OCI-M2 (cell line): ENCODE measurements at regions not wholly inside any gene's neighbourhood (a gene's known extent, or its start where the extent isn't known, plus 50 kb on each side); places are given as distances from the start of the nearest gene placed in this dataset.
"Not testable (repeated sequence)": the region's sequence is repeated elsewhere in the genome, so short reads cannot be mapped to it uniquely, and the experiment has no call there.

Source experiments
- DNase-seq: peaks from one replicate; lab custom pipeline; 2025; ENCODE audit not compliant: unreplicated experiment; lab: John Stamatoyannopoulos, UW

DNA sequence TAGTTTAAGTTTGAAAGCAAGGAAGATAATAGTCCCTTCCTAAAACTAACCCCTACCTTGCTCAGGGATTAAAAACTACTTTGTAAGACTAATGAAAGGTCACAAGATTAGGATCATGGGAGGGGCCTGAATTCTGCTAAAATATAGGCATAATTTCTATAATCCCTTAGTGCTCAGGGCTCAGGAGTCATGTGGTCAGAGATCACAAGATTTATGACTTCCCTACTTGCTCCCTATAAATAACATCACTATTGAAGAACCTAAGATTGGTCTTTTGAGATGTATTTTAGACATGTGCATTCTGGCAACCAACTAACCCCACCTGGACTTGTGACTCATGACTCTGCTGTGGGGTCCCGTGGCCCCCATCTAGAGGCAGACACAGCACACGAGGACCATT is 81.1 kb downstream of the STMND1 start:
- no peak for DNase-seq

DNA sequence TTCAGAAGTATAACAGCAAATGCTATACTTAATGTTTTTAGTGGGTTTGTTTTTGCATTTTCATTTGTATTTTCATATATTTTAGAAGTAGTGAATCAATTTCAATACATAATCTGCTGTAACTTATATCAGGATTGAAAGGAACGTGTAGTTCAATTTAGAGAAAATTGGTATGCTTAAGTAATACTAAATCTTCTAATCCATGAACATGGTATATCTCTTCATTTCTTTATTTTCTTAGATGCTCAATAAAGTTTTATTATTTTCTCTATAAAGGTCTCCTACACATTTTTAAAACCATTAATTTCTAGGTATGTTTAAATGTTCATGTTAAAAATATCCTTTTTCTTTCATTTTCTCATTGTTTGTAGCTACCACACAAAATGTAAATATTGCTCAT is 85.1 kb downstream of the STMND1 start:
- DNase-seq, result no peak

- DNase-seq, result peak; percentile 52
Observed at GRCh38 chr6:17193106-17193775, 87.9 kb upstream of the RBM24 start.

DNA sequence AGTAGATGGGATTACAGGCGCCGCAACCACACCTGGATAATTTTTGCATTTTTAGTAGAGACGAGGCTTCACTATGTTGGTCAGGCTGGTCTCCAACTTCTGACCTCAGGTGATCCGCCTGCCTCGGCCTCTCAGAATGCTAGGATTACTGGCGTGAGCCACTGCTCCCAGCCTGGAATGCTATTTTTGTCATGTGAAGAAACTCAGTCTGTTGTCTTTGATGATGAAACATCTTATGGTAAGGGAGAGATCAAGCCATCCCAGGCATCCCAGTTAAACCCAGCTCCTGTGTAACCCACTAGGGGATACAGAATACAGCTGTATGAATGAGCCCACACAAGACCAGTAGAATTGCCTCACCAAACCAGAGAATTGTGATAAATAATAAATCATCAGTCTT is 83.6 kb upstream of the RBM24 start:
- DNase-seq, result no peak

DNA sequence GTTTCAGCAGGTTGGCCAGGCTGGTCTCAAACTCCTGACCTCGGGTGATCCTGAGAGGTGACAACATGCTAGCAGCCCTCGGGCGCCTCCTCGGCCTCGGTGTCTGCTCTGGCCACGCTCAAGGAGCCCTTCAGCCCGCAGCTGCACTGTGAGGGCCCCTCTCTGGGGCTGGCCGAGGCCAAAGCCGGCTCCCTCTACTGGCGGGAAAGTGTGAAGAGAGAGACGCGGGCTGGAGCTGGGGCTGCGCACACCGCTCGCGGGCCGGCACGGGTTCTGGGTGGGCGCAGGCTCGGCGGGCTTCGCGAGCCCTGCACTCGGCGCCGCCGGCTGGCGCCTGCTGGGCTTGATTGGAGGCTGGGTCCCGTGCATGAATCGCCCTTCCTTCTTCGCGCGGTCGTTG is 80.8 kb upstream of the RBM24 start:
- no peak for DNase-seq

DNA sequence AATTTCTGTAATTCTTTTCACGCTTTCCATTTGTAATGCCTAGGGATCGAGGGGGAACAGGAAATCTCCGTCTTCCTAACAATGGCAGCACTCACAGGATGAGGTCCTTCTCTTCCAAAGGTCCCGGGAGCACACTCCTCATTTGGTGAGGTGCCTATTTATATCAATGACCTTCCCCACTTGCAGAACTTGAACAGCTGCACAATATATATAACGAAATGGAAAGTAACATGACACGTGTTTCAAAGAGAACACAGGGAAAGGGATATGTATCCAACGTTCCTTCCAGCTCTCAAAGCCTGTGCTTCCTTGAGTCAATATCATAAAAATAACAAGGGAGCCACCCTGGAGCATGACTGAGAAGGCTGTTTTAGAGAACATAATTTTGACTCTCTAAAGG is 78.6 kb upstream of the RBM24 start:
- no peak for DNase-seq

- DNase-seq, result no peak
Observed at GRCh38 chr6:17204533-17204932, 76.6 kb upstream of the RBM24 start.

DNA sequence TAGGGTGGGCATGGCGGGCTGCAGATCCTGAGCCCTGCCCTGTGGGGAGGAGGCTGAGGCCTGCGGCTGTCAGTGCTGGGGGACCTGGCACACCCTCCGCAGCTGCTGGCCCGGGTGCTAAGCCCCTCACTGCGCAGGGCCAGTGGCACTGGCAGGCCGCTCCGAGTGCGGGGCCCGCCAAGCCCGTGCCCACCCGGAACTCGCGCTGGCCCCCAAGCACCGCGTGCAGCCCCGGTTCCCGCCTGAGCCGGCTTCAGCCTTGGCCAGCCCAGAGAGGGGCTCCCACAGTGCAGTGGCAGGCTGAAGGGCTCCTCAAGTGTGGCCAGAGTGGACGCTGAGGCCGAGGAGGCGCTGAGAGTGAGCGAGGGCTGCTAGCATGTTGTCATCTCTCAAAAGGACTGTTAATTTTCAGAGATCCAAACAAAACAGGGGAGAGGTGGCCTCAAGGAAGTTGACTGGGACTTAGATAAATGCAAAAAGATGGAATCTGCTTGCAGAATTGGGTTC is 74.5 kb upstream of the RBM24 start:
- no peak for DNase-seq

- DNase-seq, result no peak
Observed at GRCh38 chr6:17207281-17207680, 73.9 kb upstream of the RBM24 start.

DNA sequence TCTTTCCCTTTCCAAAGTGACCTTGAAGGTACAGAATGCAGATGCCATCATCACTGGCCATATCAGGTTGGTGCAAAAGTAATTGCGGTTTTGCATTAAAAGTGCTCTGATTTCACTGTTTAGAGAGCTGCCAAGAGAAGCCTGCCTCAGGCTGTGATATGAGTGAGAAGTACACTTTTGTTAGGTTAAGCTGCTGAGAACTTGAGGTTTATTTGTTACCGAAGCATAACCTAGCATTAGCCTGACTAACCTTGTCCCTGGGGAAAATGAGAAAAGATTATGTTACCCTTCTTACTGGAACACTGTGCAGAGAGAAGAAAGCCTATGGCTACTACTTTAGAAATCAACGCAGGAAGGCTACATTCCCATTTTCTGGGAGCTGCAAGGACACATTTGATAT is 70.5 kb upstream of the RBM24 start:
- no peak for DNase-seq

DNA sequence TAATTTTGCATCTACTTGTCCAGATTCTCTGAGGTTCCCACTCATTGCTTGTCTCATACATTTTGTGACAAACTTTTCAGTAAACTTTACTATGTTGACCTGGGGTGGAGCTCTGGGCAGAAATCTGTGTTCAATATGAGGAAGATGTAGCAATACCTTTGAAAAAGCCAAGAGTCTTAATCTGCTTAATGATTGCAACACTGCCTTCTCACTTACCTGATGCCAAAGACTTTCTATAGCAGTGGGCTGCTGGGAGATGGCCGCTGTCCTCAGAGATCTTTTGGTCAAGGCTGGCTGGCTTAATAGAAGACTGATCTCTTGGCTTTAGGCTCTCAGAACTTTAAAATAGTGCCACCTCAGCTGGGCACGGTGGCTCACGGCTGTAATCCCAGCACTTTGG is 70.1 kb upstream of the RBM24 start:
- DNase-seq, result no peak

GRCh38 chr6:17212546-17213371 is 68.4 kb upstream of the RBM24 start:
- DNase-seq, result no peak

GRCh38 chr6:17214106-17214505 is 67.1 kb upstream of the RBM24 start:
- DNase-seq, result no peak

DNA sequence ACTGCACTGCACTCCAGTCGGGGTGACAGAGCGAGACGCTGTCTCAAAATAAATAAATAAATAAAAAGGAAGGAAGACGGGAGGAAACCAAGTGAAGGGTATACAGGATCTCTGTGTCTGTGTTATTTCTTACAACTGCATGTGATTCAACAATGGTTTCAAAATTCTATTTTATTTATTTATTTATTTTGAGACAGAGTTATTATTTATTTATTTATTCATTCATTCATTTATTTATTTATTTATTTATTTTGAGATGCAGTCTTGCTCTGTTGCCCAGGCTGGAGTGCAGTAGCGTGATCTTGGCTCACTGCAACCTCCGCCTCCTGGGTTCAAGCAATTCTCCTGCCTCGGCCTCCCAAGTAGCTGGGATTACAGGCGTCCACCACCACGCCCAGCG is 64.2 kb upstream of the RBM24 start:
- DNase-seq, result not testable (repeated sequence)

DNA sequence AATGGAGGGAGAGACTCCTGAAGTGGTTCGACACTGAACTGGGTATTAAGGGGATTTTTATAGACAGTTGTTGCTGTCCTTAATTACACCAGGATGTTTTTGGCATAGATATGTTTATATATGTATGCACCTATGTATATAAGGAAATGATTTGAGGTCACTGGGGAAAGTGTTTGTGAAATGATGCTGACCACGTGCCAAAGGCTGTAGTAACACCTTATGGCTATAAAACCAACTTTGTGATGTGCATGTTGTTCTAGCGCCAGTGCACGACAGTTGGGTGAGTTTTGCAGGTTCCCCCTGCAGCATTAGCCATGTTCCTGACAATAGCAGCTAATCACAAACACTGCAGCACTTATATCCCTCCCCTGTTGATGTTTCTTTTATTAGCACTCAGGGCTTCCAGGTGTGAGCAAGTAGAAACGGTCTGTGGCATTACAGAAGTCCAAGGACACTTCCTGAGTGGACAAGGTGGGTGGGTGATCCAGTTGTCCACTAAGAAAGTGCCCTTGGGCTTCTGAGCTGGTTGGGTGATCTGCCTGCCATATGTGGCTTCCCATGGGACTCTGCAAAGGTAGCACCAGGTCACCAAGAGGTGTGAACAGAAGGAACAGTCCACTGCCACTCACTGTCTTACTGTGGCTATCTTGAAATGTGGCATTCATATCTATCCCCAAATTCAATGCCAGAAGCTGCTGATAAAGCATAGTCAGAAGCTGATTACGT is 63.0 kb upstream of the RBM24 start:
- no peak for DNase-seq

GRCh38 chr6:17218749-17219093 is 62.4 kb upstream of the RBM24 start:
- no peak for DNase-seq

- DNase-seq, result no peak
Observed at GRCh38 chr6:17219098-17219497, 62.1 kb upstream of the RBM24 start.

GRCh38 chr6:17220040-17220910 is 60.9 kb upstream of the RBM24 start:
- no peak for DNase-seq

GRCh38 chr6:17224056-17224455 is 57.1 kb upstream of the RBM24 start:
- no peak for DNase-seq

DNA sequence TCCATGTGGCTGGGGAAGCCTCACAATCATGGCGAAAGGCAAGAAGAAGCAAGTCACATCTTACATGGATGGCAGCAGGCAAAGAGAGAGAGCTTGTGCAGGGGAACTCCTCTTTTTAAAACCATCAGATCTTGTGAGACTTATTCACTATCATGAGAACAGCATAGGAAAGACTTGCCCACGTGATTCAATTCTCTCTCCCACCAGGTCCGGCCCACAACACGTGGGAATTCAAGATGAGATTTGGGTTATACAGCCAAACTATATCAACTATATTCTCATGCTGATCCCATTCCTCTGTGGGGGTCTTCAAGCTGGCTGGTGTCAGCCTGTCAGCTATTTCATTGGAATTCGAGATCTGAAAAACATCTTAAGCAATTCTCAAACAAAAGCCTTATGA is 56.7 kb upstream of the RBM24 start:
- DNase-seq, result not testable (repeated sequence)
